HS-27A (cell line): ENCODE measurements at regions not wholly inside any gene's neighbourhood (a gene's known extent, or its start where the extent isn't known, plus 50 kb on each side); places are given as distances from the start of the nearest gene placed in this dataset.

Source experiments
- DNase-seq: peaks from one replicate; pipeline ENCODE4 v3.0.0-alpha.2; 2012; ENCODE audit warnings: low read depth, missing footprints

DNA sequence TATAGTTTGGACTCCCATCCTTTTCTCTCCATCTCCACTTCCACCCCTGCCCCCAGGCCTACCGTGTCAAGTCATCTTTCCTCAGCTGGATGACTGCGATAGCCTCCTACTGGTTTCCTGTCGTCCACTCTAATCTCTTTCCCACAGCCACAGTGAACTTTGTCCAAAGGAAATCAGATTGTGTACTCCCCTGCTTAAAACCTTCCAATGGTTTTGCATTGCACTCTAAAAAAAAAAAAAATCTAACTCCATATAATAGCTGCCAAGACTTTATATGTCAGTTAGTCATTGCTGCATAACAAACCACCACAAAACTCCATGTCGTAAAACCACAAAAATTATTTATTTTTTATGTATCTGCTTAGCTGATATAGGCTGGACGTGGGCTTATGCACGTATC is 160.2 kb upstream of the CCDC68 start:
- DNase-seq, result no peak

DNA sequence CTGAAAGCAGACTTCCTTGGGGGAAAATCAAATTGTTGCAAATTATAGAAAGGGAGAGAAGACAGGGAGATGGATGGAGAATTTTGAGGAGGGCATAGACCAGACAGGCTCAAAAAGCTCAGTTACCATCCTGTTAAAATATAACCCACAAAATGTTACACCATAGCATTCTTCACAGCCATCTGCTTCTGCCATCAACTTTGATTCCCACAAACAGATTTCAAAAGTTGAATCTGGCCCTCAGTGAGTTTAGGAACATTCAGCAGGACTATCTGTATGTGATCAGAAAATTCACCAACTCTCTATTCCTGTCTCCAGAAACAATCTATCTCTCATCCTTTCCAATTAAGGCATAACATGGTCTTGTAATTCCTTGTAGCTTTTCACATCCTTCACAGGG is 159.8 kb upstream of the CCDC68 start:
- no peak for DNase-seq

DNA sequence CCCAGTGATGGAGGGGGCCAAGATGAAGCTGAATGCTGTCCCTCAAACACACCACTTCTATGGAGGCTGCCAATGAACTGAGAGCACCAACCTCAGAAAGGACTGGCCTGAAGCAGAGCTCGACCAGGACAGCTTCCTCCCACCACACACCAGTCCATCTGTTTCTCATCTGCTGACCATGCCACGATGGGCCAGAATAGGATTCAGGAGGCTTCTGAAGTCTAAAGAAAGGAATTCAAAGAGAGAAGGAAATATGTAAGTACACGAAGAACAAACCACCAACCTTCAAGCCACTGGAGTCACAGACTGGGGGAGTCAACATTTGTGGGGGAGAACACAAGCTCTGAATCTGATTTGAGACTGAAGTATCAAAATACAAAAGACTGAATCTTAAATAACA is 157.6 kb upstream of the CCDC68 start:
- no peak for DNase-seq

DNA sequence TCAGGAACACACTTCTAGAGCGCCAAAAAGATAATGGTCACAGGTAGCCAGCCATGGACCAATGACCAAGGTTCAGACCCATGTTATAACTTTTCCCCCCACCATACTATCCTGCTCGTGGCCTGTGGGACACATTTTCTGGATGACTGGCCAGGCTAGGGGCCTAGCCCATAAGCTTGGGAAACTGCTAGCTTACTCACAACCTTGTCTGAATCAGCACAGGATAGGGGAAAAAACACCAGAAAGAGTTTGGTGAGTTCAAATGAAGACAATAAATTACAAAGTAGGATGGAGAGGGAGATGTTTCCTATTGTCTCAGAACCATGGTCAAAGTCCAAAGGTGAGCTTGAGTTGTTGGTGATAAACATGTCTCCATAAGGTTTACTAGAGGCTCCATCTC is 156.3 kb upstream of the CCDC68 start:
- no peak for DNase-seq

DNA sequence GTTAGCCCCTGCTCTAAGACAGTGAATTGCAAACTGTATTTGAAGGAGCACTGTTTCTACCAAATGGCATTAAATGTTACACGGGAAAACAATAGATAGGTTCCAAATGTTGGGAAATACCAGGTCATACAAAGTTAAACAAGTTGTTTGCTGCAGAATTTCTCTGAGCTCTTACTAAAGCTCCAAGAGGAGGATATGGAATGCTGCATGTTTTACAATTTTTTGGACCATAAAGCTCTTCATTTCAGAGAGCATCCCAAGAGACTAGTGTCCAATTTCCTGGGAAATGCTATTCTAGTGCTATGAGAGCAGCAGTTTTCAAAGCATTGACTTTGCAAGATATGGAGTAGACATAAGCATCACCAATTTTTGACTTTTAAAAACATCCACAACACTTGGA is 155.6 kb upstream of the CCDC68 start:
- no peak for DNase-seq

DNA sequence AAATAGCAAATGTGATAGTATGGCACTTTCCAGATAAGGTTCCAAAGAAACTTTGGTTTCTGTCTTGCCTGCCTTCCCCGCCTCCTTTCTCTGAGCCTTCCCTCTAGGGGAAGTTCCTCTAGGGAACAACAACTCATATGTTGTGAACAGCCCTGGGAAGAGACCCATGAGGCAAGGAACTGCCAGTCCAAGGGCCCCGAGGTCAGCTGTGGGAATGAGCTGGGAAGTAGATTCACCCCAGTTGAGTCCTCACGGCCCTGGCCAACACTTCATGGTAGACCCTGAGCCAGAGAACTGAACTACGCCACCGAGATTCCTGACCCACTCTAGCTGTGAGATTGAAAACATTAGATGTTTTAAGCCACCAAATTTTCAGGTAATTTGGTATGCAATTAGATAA is 154.5 kb upstream of the CCDC68 start:
- no peak for DNase-seq

DNA sequence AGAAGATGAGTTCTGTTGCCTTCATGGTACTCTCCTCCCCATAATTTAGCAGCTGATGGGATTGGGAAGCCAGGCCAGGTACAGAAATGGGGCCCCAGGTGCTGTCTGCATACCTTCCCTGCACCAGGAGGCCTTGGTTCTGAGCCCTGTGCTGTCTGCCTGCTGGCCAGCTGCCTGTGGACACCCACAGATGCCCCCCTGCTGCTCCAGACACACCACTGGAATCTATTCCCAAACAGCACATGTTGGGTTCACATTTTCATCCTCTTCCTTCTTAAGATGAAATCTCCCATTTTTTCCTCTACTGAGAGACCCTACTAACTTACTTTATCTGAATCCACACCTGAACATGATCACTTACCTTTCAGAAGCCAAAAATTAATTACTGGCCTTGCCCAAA is 152.0 kb upstream of the CCDC68 start:
- DNase-seq, result no peak

DNA sequence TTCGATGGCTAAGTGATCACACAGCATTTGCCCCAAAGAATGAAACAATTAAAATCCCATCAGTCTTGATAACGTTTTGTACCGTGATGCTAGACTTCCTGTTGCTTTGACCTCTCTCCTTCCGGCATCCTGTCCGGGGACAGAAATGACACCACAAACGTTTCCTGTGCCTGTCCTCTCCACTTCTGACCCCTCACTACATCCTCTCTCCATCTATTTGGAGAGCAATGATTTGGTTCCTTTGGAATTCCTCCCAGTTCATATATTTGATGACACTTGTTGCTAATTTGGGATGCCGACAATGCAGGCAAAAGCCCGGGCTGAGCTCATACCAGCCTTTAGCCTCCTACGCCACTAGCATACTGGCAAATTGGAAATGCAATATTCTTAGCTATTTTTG is 151.2 kb upstream of the CCDC68 start:
- DNase-seq, result no peak

DNA sequence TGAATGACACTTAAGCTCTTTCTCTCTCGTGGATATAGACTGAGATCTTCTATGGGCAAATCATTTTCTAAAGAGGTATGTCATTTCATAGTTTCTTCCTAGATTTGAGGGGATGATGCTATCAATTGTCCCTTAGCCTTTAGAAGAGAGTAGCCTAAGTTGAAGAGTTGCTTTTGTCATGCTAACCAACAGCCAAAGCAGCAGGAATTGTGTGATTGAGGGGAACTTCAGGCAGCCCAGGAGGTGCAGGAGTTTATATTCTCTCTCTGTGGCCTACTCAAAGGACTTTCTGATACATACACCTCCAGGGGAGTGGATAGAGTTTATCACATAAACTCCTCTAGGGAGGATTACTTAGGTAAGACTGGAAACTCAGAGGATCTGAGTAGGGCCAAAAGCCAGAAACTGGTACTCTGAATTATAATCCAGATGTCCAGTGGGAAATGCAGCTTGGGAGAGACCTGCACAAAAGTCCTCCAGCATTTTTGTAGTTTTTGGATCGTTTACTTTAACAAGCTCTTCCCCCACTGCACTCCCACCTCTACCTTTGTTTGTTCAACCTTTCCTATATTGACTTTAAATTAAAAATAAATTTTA is 150.7 kb upstream of the CCDC68 start:
- DNase-seq, result no peak

DNA sequence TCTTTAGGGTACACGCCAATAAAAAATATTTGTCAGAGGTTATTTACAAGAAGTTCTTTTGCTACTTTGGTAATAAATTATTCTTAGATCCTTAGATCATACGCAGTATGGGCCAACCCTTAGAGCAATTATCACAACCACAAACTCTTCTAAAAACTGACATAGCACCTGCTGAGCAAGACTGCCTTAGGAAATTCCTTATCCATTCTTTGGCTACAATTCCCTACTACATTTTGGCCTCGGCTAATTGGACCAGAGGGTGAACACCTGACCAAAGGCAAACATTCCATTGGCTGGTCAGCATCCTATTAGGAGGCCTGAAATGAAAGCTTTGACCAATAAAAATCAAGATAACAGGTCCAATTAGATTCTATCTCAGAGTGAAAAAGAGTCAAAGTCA is 147.6 kb upstream of the CCDC68 start:
- DNase-seq, result no peak

DNA sequence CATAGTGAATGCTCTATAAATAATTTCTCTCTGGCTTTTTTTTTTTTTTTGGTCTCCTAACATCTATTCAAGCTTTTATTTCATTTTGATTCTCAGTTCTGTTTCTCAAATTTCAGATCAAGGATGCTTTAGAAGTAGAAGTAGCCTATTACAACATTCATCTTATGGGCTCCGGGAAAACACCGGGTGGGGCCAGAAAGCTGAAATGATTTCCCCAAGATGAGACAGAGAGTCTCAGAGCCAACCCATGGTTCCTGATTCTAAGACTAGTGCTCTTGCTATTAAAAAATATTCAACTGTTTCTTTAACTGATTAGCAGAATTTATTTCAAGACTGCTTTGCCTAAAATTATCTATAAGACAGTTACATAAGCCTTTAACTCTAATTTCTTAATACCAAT is 147.2 kb upstream of the CCDC68 start:
- no peak for DNase-seq

DNA sequence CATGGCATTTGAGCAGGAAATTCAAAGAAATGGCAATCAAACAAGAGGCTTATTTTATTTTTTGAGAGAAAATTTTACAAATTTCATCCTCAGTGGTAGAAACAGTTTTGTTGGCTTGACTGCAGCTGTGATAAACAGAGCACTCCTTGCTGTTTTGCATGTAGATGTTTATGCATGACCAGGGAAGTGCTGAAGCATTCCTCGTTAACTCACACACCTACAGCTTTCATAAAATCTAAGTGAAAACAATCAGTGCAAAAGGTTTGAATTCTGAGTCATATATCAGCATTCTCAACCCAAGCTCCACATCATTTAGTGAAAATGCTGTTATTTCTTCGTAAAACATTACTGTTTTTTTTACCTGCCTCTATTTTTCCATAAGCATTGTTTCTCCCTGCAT is 146.6 kb upstream of the CCDC68 start:
- DNase-seq, result no peak

DNA sequence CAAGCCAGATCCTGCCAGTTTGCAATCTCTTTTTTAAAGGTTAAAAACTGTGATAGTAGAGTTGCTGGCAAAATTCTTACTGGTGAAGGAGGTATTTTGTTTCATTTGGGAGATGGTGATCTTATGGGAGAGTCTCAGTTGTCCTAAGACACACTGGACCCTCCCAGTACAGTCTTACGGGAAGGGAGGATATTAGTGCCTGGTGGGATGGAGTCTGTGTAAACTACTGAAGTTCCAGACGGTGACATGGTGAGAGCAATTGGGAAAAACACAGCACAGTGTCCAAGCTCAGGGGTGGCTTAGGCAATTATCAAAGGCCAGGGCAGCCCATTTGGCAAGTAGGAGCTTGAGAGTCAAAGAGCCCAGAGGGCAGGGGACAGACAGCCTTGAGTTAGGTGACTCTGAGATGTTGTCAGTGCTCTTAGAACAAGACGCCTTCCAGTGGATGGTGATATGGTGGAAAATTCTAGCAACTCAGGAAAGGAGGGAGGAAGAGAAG is 143.7 kb upstream of the CCDC68 start:
- no peak for DNase-seq

DNA sequence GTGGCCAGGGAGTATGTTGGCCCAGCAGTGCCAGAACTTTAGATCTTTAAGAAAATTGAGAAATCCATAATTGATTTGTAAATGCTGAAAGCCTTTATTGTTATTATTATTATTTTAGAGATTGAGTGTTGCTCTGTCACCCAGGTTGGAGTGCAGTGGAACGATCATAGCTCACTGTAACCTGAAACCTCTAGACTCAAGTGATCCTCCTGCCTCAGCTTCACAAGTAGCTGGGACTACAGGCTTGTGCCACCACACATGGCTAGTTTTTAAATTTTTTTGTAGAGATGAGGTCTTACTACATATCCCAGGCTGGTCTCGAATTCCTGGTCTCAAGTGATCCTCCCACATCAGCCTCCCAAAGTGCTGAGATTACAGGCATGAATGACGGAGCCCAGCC is 143.2 kb upstream of the CCDC68 start:
- DNase-seq, result no peak

DNA sequence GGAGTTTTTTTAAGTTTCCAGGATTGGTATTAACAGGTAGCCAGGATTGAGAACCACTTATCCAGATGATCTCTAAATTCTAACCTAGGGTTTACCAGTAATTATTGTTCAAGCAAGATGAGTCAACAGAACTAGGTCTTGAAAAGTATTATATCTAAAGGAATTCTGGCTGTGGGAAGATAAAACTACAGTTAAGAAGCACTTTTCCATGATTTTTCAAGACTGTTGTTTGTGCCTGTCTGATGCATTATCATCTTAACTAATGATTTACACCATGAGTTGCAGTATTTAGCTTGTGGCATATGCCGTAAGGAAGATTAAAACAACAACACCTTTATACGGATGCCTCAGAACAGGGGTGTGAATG is 142.2 kb upstream of the CCDC68 start:
- no peak for DNase-seq

DNA sequence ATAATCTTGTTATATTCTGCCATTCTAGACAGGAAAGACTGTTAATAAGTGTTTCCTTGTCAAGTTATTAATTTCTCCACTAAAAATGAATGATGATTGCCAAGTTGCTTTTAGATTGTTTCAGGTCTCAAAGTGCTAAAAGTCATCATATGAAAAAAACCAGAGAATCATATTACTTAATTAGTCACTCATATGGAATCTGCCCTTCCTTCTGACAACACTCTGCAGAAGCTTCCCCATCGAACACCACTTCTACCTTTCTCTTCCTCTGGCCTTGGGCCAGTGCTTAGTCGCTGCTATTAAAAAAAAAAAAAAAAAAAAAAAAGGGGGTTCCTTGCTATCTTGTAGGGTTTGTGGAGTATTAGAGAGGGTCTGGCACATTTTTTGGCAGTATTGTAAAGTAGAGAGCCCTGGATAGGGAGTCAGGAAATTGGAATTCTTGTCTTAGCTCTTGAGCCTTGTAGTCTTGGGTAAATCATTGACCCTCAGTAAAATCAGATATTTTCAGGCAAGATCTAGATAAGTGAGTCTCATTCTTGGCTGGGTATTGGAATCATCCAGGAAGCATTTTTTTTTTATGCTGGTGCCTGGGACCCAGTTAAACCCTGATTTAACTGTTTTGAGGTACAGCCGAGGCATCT is 141.7 kb upstream of the CCDC68 start:
- no peak for DNase-seq

DNA sequence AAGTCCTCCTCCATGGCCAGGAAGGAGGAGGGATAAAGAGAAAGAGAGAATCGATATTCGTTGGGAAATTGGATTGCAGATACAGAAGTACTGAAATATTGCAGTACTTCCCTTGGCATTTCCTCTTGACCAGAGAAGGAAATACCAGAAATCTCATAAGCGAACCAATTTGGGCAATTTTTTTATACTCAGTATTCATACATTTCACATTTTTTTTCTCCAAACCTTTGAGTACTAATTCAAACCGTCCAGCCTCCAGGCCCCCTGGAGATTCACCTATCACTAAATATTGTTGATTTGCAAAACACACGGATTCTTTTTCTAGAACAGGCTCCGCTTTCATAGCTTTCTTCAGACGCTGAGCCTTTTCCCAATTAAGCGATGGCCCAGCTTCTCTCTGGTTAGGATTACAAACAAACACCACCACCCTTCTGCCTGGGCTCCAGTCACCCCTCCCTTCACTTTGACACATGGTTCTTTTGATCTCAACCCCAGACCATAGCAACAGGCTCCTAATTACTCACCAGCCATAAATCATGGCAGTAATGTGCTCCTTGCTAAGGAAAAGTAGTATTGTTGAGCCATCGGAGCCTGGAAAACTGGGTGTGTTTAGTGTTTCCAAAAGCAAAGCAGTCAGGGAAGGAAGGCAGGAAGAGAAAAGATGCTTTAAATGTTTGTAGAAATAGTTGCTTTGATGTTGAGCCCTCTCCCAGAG is 138.4 kb upstream of the CCDC68 start:
- DNase-seq, result no peak

DNA sequence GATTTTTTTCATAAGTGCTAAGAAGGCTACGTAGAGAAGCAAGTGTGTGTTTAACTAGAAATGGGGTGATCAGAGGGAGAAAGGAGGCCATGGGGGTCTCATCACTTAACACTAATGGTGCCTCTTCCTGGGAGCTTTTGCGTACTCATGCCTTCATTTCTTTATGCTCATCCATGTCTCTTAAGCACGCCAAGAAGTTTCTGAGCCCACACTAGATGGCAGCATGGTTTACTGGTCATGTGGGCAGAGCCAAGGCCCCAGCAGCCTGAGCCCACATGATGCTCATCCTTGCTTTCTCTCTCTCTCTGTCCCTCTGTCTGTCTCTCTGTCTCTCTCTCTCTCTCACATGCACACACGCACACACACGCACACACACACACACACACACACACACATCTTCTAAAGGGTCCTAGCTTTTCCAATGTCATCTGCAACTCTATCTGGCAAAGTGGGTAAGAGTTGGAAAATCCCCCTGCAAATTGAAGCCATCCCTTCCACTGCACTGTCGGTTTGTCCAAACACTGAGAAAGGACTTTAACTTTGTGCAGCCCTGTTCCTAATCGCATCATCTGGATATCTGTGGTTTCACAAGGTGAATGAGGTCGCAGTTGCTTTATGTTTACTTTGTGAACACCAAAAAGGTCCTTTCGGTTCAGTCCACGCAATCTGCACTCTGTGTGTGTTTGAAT is 137.1 kb upstream of the CCDC68 start:
- no peak for DNase-seq

DNA sequence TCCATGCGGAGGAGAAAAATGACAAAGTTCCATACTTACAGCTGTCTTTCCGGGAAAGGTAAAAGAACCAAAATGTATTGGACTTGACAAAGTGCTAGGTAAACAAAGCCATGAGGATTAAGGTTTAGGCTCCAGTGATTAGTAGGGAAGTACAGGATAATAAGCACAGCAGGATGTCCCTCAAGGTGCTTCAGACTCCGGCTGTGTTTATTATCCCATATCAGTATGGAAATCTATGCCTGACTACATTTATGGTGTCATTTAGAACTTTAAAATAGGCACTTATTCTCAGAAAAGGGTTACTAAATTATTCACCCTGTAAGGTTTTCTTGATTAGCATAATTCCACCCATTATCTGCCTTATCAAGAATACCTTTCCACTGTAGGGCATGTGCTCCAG is 136.3 kb upstream of the CCDC68 start:
- DNase-seq, result no peak

DNA sequence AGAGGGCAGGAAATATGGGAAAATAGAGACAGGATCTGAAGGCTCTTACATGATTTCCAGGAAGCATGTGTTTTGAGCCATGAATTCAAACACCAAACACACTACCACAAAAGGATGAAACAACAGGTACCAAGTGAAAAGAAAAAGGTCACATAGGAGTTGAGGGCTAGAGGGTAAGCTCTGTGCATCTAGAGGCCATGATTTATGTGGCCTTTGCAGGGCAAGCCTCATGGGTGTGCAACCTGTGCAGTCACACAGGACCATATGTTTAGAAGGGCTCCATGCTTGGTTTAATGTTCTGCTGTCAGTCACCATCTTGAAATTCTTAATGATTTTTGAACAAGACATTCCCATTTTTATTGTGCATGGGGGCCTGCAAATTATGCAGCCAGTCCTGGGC is 134.5 kb upstream of the CCDC68 start:
- no peak for DNase-seq

DNA sequence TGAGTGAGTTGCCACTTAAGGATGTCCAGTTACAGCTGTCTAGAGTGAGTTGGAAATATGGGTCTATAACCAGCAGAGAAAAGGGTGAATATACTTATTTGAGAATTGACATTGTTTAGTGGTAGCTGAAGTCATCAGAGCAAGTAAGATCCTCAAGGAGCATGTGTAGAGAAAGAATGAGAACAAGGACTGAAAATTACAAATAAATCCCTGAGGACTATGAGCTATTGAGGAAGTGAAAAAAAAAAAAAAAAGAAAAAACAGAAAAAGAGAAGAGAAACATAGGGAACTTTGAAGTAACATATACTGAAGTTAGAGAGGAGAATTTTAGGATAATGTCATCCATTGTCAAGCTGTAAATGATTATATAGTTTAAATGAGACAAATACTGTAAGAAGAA is 134.0 kb upstream of the CCDC68 start:
- no peak for DNase-seq

DNA sequence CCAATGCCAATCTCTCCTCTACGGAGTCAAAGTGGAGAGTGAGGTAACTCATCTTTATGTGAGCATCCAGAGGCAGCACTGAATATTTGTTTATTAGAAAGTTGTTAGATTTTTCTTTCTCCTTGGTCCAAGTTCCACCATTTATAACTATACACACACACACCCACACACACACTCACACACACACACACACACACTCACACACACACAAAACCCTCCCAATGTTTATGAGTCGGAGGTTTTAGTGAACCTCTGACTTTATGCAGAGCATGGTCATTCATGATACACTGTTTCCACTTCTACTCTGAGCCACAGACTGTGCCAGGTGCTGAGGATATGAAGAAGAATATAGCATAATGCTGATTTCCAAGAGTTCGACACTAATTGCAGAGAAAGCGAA is 132.9 kb upstream of the CCDC68 start:
- DNase-seq, result no peak

DNA sequence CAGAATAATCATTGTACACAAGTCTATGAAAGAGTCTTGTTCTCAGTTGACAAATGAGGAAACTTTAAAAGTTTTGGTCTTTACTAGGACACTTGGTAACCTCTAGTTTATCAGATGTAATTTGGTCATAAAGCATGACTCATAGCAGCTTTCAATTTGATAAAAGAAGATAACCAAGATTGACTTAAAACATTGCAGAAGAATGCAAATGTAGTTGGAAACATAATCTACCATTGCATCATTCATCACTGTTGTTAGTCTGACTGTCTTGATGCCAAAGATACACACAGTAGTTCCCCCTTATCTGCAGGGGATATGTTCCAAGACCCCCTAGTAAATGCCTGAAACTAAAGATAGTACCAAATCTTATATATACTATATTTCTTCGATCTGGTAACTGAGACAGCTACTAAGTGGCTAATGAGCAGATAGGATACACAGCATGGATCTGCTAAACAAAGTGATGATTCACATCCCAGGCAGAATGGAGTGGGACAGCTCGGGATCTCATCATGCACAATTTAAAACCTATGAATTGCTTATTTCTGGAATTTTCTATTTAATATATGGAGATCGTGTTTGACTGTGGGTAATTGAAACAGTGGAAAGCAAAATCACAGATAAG is 131.4 kb upstream of the CCDC68 start:
- DNase-seq, result peak; percentile 2
